ENCODE measurements at regions not wholly inside any gene's neighbourhood (a gene's known extent, or its start where the extent isn't known, plus 50 kb on each side); places are given as distances from the start of the nearest gene placed in this dataset.

- H3K27me3 ChIP-seq, result peaks cover 0 to 9% (median 7%) of the 10 kb centered on the region in 3 donors
- 59 to 61% methylated on average over 34 of the region's 34 CpGs for WGBS, 2 donors
- no peak overlapping the region for H3K27ac ChIP-seq
- peak overlapping the region in 1 of 4 donors; percentile 12 for H3K4me3 ChIP-seq
- H3K9me3 ChIP-seq, result no peaks in the 10 kb centered on the region
- H3K36me3 ChIP-seq, result no peaks in the 10 kb centered on the region
- intact Hi-C loops (cut with DNase I), result no loop called here
- DNase-seq, result no peak
- TF ChIP-seq POLR2A (IDR thresholded peaks at IDR 0.05), result no peak
- H3K4me1 ChIP-seq, result no peaks in the 10 kb centered on the region
These were observed 90.2 kb upstream of the RAB18 start for GRCh38 chr10:27413831-27414348.

- Histone ChIP-seq H3K9me3 (no peaks in the 10 kb centered on the region), H3K4me1 (no peaks in the 10 kb centered on the region), H3K27ac (no peak overlapping the region), H3K36me3 (no peaks in the 10 kb centered on the region), H3K4me3 (peak overlapping the region in 1 of 4 donors; percentile 12), H3K27me3 (peaks cover 0 to 9% (median 7%) of the 10 kb centered on the region in 3 donors)
- WGBS, 2 donors, result 71 to 81% methylated on average over 28 of the region's 28 CpGs
- TF ChIP-seq CTCF (IDR thresholded peaks at IDR 0.05) (no peak), EP300 (IDR thresholded peaks at IDR 0.05) (no peak), POLR2A (IDR thresholded peaks at IDR 0.05) (no peak), POLR2AphosphoS5 (IDR thresholded peaks at IDR 0.05) (no peak)
- DNase-seq, result no peak
- intact Hi-C loops (cut with DNase I), result no loop called here
These were observed 90.7 kb upstream of the RAB18 start for GRCh38 chr10:27413387-27413786.

- TF ChIP-seq CTCF (IDR thresholded peaks at IDR 0.05), result no peak
- no peak for TF ChIP-seq EP300 (IDR thresholded peaks at IDR 0.05)
- TF ChIP-seq POLR2AphosphoS5 (IDR thresholded peaks at IDR 0.05), result no peak
- no peak for TF ChIP-seq POLR2A (IDR thresholded peaks at IDR 0.05)
- H3K4me1 ChIP-seq, result no peaks in the 10 kb centered on the region
- H3K27me3 ChIP-seq, result peaks cover 0 to 9% (median 7%) of the 10 kb centered on the region in 3 donors
- intact Hi-C loops (cut with DNase I), result no loop called here
- H3K4me3 ChIP-seq, result no peak overlapping the region
- H3K27ac ChIP-seq, result no peak overlapping the region
- WGBS, 2 donors, result 61 to 66% methylated on average over 3 of the region's 3 CpGs
- H3K36me3 ChIP-seq, result no peaks in the 10 kb centered on the region
- no peaks in the 10 kb centered on the region for H3K9me3 ChIP-seq
- no peak for DNase-seq
These were observed 94.0 kb upstream of the RAB18 start for GRCh38 chr10:27410153-27410552.

DNA sequence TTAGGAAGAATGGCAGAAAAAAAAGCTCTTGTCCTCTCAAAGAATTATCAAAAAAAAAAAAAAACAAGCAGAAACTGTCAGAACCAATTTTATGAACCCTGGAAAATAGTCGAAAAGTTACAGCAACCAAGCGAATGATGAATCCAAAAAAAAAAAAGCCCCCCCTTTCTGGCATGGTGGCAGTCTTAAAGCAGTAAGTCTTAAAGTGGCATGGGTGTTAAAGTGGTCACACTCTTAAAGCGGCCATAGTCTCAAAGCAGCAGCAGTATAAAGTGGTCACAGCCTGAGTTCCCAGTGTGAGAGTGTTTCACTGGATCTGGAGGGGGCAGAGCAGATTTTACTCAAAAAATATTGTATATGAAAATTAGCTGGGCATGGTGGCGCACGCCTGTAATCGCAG is 96.8 kb upstream of the RAB18 start:
- H3K9me3 ChIP-seq, result no peaks in the 10 kb centered on the region
- no peak for DNase-seq
- no peak overlapping the region for H3K27ac ChIP-seq
- TF ChIP-seq POLR2AphosphoS5 (IDR thresholded peaks at IDR 0.05) (no peak), EP300 (IDR thresholded peaks at IDR 0.05) (no peak), POLR2A (IDR thresholded peaks at IDR 0.05) (no peak), CTCF (IDR thresholded peaks at IDR 0.05) (no peak)
- intact Hi-C loops (cut with DNase I), result no loop called here
- no peaks in the 10 kb centered on the region for H3K36me3 ChIP-seq
- H3K4me3 ChIP-seq, result no peak overlapping the region
- H3K27me3 ChIP-seq, result no peaks in the 10 kb centered on the region
- WGBS, 2 donors, result 92 to 93% methylated on average over 6 of the region's 6 CpGs
- H3K4me1 ChIP-seq, result no peaks in the 10 kb centered on the region

GRCh38 chr10:27399871-27400270 is 104.2 kb upstream of the RAB18 start:
- 0 to 48% methylated on average over 1 of the region's 1 CpG for WGBS, 2 donors
- no peaks in the 10 kb centered on the region for H3K9me3 ChIP-seq
- DNase-seq, result no peak

More at GRCh38 chr10:27399871-27400270, 104.2 kb upstream of the RAB18 start:
- Histone ChIP-seq H3K27me3 (no peaks in the 10 kb centered on the region), H3K36me3 (no peaks in the 10 kb centered on the region), H3K27ac (no peak overlapping the region), H3K4me3 (no peak overlapping the region), H3K4me1 (no peaks in the 10 kb centered on the region)
- intact Hi-C loops (cut with DNase I), result no loop called here
- TF ChIP-seq POLR2AphosphoS5 (IDR thresholded peaks at IDR 0.05) (no peak), POLR2A (IDR thresholded peaks at IDR 0.05) (no peak), CTCF (IDR thresholded peaks at IDR 0.05) (no peak), EP300 (IDR thresholded peaks at IDR 0.05) (no peak)
